GM20000 (cell line): ENCODE measurements at regions not wholly inside any gene's neighbourhood (a gene's known extent, or its start where the extent isn't known, plus 50 kb on each side); places are given as distances from the start of the nearest gene placed in this dataset.

ENCODE experiments used
- DNase-seq: peaks from one replicate; pipeline ENCODE4 v3.0.0; 2012; ENCODE audit warnings: low spot score
- CTCF ChIP-seq: IDR thresholded peaks from 2 replicates; pipeline ENCODE4 v1.5.1; 2012; ENCODE audit warnings: mild to moderate bottlenecking, control low read depth; ENCODE audit errors: extremely low read depth, missing control alignments

DNA sequence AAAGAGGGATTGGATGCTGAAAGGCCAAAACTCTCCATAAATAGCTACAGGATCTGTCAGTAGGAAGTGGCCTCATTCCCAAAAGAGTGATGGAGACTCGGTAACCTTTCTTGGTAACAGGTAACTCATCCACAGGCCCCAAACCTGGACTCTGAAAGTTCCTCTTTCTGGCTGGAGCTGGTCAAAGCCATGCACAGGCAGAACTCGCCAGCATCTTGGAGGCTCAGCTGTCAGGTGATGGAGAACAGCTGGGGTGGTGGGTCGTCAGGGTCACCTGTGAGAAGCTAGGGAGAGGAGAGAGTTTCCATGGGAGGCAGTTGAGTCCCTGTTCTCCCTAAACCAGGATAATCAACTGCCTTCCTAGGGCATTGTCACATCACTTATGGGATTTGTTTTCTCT is 354.3 kb upstream of the GATB start:
- TF ChIP-seq CTCF, result no peak
- DNase-seq, result no peak

GRCh38 chr4:152114562-152114961 is 353.8 kb upstream of the GATB start:
- no peak for TF ChIP-seq CTCF

DNA sequence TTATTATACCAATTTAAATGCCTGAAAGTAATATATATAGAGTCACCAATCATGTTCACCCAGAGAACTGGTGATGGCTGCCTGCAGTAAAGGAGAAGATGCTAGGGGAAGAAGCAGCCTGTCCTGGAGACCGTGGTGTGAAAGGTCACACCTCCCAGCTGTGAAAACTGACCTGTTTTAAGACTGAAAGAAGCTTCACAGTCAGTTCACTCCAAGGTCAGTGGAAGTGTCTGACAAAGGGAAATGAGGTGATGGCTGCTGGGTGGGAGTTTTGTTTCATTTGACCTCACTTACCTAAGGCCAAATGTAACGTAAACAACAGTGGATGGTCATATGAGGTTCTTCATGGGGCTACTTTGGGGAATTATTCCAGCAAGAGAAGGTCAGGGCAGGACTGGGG is 352.1 kb upstream of the GATB start:
- DNase-seq, result peak; percentile 51
- no peak for TF ChIP-seq CTCF

More at GRCh38 chr4:152114562-152114961, 353.8 kb upstream of the GATB start:
- no peak for DNase-seq

DNA sequence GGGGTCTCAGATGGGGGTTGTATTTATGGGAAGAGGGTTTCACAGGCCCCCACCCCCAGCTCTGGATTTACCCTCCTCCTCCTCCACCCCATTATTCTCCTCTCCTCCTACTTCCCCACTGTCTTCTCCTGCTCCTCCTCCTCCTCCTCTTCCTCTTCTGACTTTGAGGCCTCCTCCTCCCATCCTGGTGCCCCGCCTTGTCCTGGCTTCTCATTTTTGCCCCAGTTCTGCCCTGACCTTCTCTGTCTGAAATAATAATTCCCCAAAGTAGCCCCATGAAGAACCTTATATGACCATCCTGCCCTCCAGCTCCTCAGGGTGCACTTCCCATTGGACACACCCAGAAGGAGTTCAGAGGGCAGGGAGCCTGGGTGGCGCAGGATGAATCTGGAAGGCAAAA is 351.4 kb upstream of the GATB start:
- TF ChIP-seq CTCF, result no peak
- DNase-seq, result no peak

DNA sequence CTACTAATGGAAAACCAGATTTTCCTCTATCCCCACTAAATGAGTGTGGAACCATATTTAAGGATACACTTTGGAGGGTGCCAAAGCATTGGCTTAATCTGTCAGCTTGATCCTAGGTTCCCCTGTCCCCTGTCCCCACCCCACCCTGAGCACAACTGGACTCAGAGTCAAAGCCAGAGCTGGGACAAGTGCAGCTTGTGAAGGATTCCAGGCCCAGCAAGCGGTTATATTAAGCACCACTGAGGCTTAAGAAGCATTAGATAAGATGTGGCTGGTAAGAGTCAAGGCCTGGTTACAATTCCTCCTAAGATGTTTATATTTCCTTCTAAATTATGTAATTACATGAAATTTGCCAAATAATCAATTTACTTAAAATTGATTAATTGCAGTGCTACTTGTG is 350.0 kb upstream of the GATB start:
- TF ChIP-seq CTCF, result no peak
- DNase-seq, result no peak

DNA sequence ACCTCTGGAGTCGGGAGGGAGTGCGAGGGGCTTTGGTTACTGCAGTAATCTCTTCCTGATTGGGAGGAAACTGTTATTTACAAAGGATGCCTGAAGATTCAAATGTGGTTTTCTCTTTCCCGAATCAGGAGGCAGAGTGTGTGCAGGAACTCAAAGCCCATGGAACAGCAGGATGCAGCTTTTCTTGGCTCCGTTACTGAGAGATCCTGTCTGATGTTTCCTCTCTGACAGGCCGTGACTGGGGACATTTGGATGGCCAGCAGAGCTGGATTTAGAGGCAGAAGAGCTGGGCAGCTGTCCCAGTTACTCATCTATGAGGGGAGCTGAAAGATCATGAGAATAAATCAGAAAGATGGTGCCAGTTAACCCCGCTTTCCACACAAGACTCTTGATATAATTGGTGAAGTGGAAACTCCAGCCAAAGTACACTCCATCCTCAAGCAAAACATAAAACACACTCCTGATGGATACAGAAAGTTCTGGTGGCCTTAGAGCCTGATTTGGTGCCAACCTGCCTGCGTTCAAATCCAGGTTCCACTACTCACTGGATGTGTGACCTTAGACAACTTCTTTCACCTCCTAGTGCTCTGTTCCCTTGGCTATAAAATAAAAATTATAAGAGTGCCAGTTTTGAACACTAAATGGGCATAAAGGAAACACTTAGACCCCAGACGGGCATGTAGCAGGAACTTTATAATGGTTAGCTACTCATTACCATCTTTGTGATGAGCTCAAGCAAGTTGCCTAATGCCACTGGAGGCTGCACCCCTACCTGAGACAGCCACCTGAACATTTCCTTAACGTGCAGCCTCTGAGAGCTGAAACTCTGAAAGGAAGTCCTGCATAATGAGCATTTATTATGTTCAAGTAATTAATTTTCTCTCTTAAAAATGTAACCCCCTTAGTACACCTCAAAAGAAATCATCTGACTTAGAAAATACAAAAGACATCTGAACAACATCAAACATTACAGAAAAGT is 349.0 kb upstream of the GATB start:
- no peak for DNase-seq
- TF ChIP-seq CTCF, result no peak

- no peak for TF ChIP-seq CTCF
- no peak for DNase-seq
These were observed 347.1 kb upstream of the GATB start for GRCh38 chr4:152107736-152108500.
